ENCODE measurements at regions not wholly inside any gene's neighbourhood (a gene's known extent, or its start where the extent isn't known, plus 50 kb on each side); places are given as distances from the start of the nearest gene placed in this dataset.

DNA sequence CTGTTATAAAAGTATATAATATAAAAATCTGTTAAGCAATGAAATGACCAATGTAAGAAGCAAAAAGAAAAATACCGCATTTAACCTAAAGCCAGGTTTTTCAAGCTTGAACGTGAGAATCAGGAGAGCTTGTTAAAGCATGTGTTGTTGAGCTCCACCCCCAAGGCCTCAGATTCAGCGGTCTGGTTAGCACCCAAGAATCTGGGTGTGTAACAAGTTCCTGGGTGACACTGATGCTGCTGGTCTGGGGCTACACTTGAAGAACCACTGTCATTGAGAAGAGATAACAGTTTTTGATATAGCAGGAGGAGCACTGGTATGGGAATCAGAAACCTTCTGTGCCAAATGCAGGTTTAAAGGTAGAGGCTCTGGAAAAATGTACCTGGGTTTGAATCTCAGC is 154.0 kb downstream of the ID4 start:
- POLR2A ChIA-PET = no interaction called here
- CTCF ChIA-PET = no interaction called here
- no peak overlapping the region for H3K9ac ChIP-seq (replicated peaks; ENCODE audit: extremely low read depth, insufficient read depth, low read length)
- H4K20me1 ChIP-seq (replicated peaks; ENCODE audit: control insufficient read depth, extremely low read depth, insufficient read depth, low read length) = no peaks in the 10 kb centered on the region
- BruUV-seq (replicated peaks) = no TSS peak
- FAIRE-seq = no peak
- H2AFZ ChIP-seq (ENCODE audit: low read depth, low read length) = no peak overlapping the region
- no peak overlapping the region for H3K27ac ChIP-seq (ENCODE audit: insufficient read depth, low read depth, low read length)
- no peak overlapping the region for H3K4me2 ChIP-seq (ENCODE audit: insufficient read depth, low read length)
- H3K4me1 ChIP-seq (ENCODE audit: control insufficient read depth, extremely low read depth, insufficient read depth, low read length) = no peaks in the 10 kb centered on the region
- H3K36me3 ChIP-seq (ENCODE audit: control insufficient read depth in 2 of 2, extremely low read depth in 1 of 2, insufficient read depth in 2 of 2, low read length in 2 of 2) = no peaks in the 10 kb centered on the region
- dilution Hi-C loops (cut with MboI; ENCODE audit: extremely low pct_ligation_motif_present, low sequenced_read_pairs) = no loop called here
- no peaks in the 10 kb centered on the region for H3K27me3 ChIP-seq (ENCODE audit: control insufficient read depth in 2 of 2, insufficient read depth in 2 of 2, low read length in 2 of 2)
- H3K79me2 ChIP-seq (ENCODE audit: control insufficient read depth, insufficient read depth, low read length) = no peaks in the 10 kb centered on the region
- no peaks in the 10 kb centered on the region for H3K9me3 ChIP-seq (replicated peaks; ENCODE audit: control insufficient read depth, insufficient read depth, low read length)
- no peak for TF ChIP-seq EZH2 (IDR thresholded peaks at IDR 0.05; ENCODE audit: borderline replicate concordance, low read depth, low read length, severe bottlenecking)
- no peak for TF ChIP-seq JUN (IDR thresholded peaks at IDR 0.05; ENCODE audit: borderline replicate concordance, insufficient read depth, insufficient read length, low read depth)
- no peak for TF ChIP-seq MAX (IDR thresholded peaks at IDR 0.05; ENCODE audit: insufficient read depth, insufficient read length)
- no peak for TF ChIP-seq MYC (IDR thresholded peaks at IDR 0.05; ENCODE audit: low read depth, low read length)
- no peak for TF ChIP-seq POLR2AphosphoS5 (IDR thresholded peaks at IDR 0.05; ENCODE audit: insufficient read depth, low read depth, low read length)
- no peak for TF ChIP-seq GATA2 (IDR thresholded peaks at IDR 0.05; ENCODE audit: insufficient read depth, insufficient read length, low read depth, low read length)
- H3K9me1 ChIP-seq (replicated peaks; ENCODE audit: control insufficient read depth, extremely low read depth, insufficient read depth, low read length) = no peaks in the 10 kb centered on the region
- no peak overlapping the region for H3K4me3 ChIP-seq (replicated peaks in 1 of 3; ENCODE audit: insufficient read depth in 1 of 3, low read depth in 1 of 3, low read length in 3 of 3)
- intact Hi-C loops (cut with micrococcal nuclease) = no loop called here
- DNase-seq (ENCODE audit: low read depth, low spot score) = no peak

DNA sequence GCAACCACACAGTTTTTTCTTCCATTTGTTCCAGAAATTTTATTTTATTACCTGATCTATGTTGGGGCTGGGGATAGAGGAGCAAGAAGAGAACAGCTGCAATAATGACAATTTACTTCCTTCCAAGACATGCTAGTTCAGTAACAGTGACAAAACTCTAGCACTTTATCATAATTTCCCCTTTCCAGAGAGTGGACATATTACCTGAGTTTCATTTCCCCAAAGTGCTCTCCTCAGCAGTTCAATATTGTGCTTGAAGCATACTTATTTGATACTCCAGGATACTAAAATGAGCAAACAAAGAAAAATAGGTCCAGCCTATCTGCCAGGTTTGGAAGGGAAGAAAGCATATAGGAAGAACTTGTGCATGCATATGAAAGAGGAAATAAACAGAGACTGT is 157.7 kb downstream of the ID4 start:
- Histone ChIP-seq H2AFZ (ENCODE audit: low read depth, low read length) (no peak overlapping the region), H3K4me2 (ENCODE audit: insufficient read depth, low read length) (no peak overlapping the region), H3K9me1 (replicated peaks; ENCODE audit: control insufficient read depth, extremely low read depth, insufficient read depth, low read length) (no peaks in the 10 kb centered on the region), H3K4me3 (replicated peaks in 1 of 3; ENCODE audit: insufficient read depth in 1 of 3, low read depth in 1 of 3, low read length in 3 of 3) (no peak overlapping the region), H3K9ac (replicated peaks; ENCODE audit: extremely low read depth, insufficient read depth, low read length) (no peak overlapping the region), H3K27ac (ENCODE audit: insufficient read depth, low read depth, low read length) (no peak overlapping the region), H3K36me3 (ENCODE audit: control insufficient read depth in 2 of 2, extremely low read depth in 1 of 2, insufficient read depth in 2 of 2, low read length in 2 of 2) (no peaks in the 10 kb centered on the region), H3K79me2 (ENCODE audit: control insufficient read depth, insufficient read depth, low read length) (no peaks in the 10 kb centered on the region), H3K4me1 (ENCODE audit: control insufficient read depth, extremely low read depth, insufficient read depth, low read length) (no peaks in the 10 kb centered on the region), H3K27me3 (ENCODE audit: control insufficient read depth in 2 of 2, insufficient read depth in 2 of 2, low read length in 2 of 2) (no peaks in the 10 kb centered on the region), H4K20me1 (replicated peaks; ENCODE audit: control insufficient read depth, extremely low read depth, insufficient read depth, low read length) (no peaks in the 10 kb centered on the region), H3K9me3 (replicated peaks; ENCODE audit: control insufficient read depth, insufficient read depth, low read length) (no peaks in the 10 kb centered on the region)
- intact Hi-C loops (cut with micrococcal nuclease) = no loop called here
- no peak for TF ChIP-seq FOS (IDR thresholded peaks at IDR 0.05; ENCODE audit: borderline replicate concordance, insufficient read depth, low read length)
- TF ChIP-seq, protein P1, sequence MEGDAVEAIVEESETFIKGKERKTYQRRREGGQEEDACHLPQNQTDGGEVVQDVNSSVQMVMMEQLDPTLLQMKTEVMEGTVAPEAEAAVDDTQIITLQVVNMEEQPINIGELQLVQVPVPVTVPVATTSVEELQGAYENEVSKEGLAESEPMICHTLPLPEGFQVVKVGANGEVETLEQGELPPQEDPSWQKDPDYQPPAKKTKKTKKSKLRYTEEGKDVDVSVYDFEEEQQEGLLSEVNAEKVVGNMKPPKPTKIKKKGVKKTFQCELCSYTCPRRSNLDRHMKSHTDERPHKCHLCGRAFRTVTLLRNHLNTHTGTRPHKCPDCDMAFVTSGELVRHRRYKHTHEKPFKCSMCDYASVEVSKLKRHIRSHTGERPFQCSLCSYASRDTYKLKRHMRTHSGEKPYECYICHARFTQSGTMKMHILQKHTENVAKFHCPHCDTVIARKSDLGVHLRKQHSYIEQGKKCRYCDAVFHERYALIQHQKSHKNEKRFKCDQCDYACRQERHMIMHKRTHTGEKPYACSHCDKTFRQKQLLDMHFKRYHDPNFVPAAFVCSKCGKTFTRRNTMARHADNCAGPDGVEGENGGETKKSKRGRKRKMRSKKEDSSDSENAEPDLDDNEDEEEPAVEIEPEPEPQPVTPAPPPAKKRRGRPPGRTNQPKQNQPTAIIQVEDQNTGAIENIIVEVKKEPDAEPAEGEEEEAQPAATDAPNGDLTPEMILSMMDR (IDR thresholded peaks at IDR 0.05; ENCODE audit: extremely low read depth in 1 of 2, insufficient read depth in 1 of 2, low read depth in 1 of 2, low read length in 2 of 2) = no peak
- TF ChIP-seq POLR2AphosphoS5 (IDR thresholded peaks at IDR 0.05; ENCODE audit: insufficient read depth, low read depth, low read length) = no peak
- TF ChIP-seq POLR2A (IDR thresholded peaks at IDR 0.05; ENCODE audit: low read depth, low read length) = no peak
- TF ChIP-seq MAX (IDR thresholded peaks at IDR 0.05; ENCODE audit: insufficient read depth, insufficient read length) = no peak
- TF ChIP-seq GATA2 (IDR thresholded peaks at IDR 0.05; ENCODE audit: insufficient read depth, insufficient read length, low read depth, low read length) = no peak
- no peak for TF ChIP-seq EZH2 (IDR thresholded peaks at IDR 0.05; ENCODE audit: borderline replicate concordance, low read depth, low read length, severe bottlenecking)
- TF ChIP-seq JUN (IDR thresholded peaks at IDR 0.05; ENCODE audit: borderline replicate concordance, insufficient read depth, insufficient read length, low read depth) = no peak
- no peak for TF ChIP-seq MYC (IDR thresholded peaks at IDR 0.05; ENCODE audit: low read depth, low read length)
- dilution Hi-C loops (cut with MboI; ENCODE audit: extremely low pct_ligation_motif_present, low sequenced_read_pairs) = no loop called here
- DNase-seq (ENCODE audit: low read depth, low spot score) (no peak), FAIRE-seq (no peak)
- ChIA-PET POLR2A (no interaction called here), CTCF (no interaction called here)
- no TSS peak for BruUV-seq (replicated peaks)
